ENCODE measurements at regions not wholly inside any gene's neighbourhood (a gene's known extent, or its start where the extent isn't known, plus 50 kb on each side); places are given as distances from the start of the nearest gene placed in this dataset.

DNA sequence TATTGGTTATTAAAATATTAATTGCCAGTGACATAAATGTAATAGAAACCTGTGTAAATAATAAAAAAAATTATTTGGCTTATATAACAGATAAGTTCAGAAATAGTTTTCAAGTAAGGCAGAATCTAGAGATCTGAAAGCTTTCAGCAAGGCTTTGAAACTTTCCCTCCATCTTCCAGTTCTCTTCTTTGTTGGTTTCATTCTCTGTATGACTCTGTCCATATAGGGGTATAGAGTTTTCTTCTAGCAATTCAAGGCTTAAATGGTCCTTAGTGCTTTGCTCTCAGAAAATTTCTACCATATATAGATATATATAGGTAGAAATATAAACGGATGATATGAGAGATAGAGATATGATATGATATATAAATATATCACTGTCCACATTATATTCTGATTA, 160.5 kb upstream of the GABRA2 start:
- TF ChIP-seq, protein P1, sequence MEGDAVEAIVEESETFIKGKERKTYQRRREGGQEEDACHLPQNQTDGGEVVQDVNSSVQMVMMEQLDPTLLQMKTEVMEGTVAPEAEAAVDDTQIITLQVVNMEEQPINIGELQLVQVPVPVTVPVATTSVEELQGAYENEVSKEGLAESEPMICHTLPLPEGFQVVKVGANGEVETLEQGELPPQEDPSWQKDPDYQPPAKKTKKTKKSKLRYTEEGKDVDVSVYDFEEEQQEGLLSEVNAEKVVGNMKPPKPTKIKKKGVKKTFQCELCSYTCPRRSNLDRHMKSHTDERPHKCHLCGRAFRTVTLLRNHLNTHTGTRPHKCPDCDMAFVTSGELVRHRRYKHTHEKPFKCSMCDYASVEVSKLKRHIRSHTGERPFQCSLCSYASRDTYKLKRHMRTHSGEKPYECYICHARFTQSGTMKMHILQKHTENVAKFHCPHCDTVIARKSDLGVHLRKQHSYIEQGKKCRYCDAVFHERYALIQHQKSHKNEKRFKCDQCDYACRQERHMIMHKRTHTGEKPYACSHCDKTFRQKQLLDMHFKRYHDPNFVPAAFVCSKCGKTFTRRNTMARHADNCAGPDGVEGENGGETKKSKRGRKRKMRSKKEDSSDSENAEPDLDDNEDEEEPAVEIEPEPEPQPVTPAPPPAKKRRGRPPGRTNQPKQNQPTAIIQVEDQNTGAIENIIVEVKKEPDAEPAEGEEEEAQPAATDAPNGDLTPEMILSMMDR (optimal IDR thresholded peaks at IDR 0.05 in 1 of 3, IDR thresholded peaks at IDR 0.05 in 1 of 3, conservative IDR thresholded peaks at IDR 0.05 in 1 of 3; ENCODE audit: extremely low read depth in 1 of 3, insufficient read depth in 2 of 3, low read length in 3 of 3): no peak
- no peak for TF ChIP-seq EZH2 (IDR thresholded peaks at IDR 0.05; ENCODE audit: low read length)

Data from keratinocyte (primary cell).